H9 (cell line): ENCODE measurements at regions not wholly inside any gene's neighbourhood (a gene's known extent, or its start where the extent isn't known, plus 50 kb on each side); places are given as distances from the start of the nearest gene placed in this dataset.

ENCODE experiments used
- DNase-seq: peaks from one replicate; pipeline ENCODE4 v3.0.0-alpha.2; 2017
- H2AFZ ChIP-seq: one replicate; pipeline ENCODE4 v1.6.1; 2013; ENCODE audit warnings: mild to moderate bottlenecking, low read length, control low read depth, moderate library complexity
- H2AK5ac ChIP-seq: 2 replicates; pipeline ENCODE4 v1.6.1; 2013; ENCODE audit warnings: low read length, control low read depth, mixed read lengths; ENCODE audit not compliant: insufficient read length
- H2BK120ac ChIP-seq: one replicate; pipeline ENCODE4 v1.6.1; 2013; ENCODE audit warnings: low read depth, mild to moderate bottlenecking, low read length, control low read depth, inconsistent platforms; ENCODE audit not compliant: poor library complexity, severe bottlenecking
- H2BK12ac ChIP-seq: 2 replicates; pipeline ENCODE4 v1.6.1; 2013; ENCODE audit warnings: low read length, control low read depth, mixed read lengths, low read depth; ENCODE audit not compliant: insufficient read length
- H2BK15ac ChIP-seq: 2 replicates; pipeline ENCODE4 v1.6.1; 2013; ENCODE audit warnings: low read depth, low read length, control low read depth
- H2BK20ac ChIP-seq: one replicate; pipeline ENCODE4 v1.6.1; 2013; ENCODE audit warnings: low read depth, mild to moderate bottlenecking, low read length, control low read depth, inconsistent platforms; ENCODE audit not compliant: poor library complexity, severe bottlenecking
- H2BK5ac ChIP-seq: 2 replicates; pipeline ENCODE4 v1.6.1; 2013; ENCODE audit warnings: low read length, control low read depth, mixed read lengths; ENCODE audit not compliant: insufficient read length
- H3K14ac ChIP-seq: 2 replicates; pipeline ENCODE4 v1.6.1; 2013; ENCODE audit warnings: low read length, control low read depth; ENCODE audit not compliant: insufficient read depth
- H3K18ac ChIP-seq: 2 replicates; pipeline ENCODE4 v1.6.1; 2013; ENCODE audit warnings: low read depth, mild to moderate bottlenecking, mixed read lengths, low read length, control low read depth; ENCODE audit not compliant: insufficient read length
- H3K23ac ChIP-seq: 2 replicates; pipeline ENCODE4 v1.6.1; 2013; ENCODE audit warnings: low read length, control low read depth, mixed read lengths, low read depth; ENCODE audit not compliant: insufficient read length
- H3K23me2 ChIP-seq: 2 replicates; pipeline ENCODE4 v1.6.1; 2013; ENCODE audit warnings: low read depth, mild to moderate bottlenecking, mixed read lengths, low read length, control low read depth; ENCODE audit not compliant: insufficient read length, poor library complexity, severe bottlenecking
- H3K27ac ChIP-seq: 2 replicates; pipeline ENCODE4 v1.5.1; 2013; ENCODE audit warnings: low read length, control low read depth, mixed read lengths, low read depth; ENCODE audit not compliant: insufficient read length
- H3K27me3 ChIP-seq: 2 replicates; pipeline ENCODE4 v1.6.1; 2013; ENCODE audit warnings: low read length, control low read depth, inconsistent platforms; ENCODE audit not compliant: insufficient read depth
- H3K4ac ChIP-seq: 2 replicates; pipeline ENCODE4 v1.6.1; 2013; ENCODE audit warnings: low read depth, mild to moderate bottlenecking, control low read depth, inconsistent platforms, low read length, moderate library complexity
- H3K4me1 ChIP-seq: 2 replicates; pipeline ENCODE4 v1.6.1; 2013; ENCODE audit warnings: low read length, control low read depth, inconsistent platforms; ENCODE audit not compliant: insufficient read depth
- H3K4me2 ChIP-seq: 2 replicates; pipeline ENCODE4 v1.6.1; 2013; ENCODE audit warnings: low read length, control low read depth, mixed read lengths; ENCODE audit not compliant: insufficient read length, insufficient read depth
- H3K56ac ChIP-seq: 2 replicates; pipeline ENCODE4 v1.6.1; 2013; ENCODE audit warnings: low read depth, mild to moderate bottlenecking, mixed read lengths, low read length, control low read depth; ENCODE audit not compliant: insufficient read length
- H3K79me1 ChIP-seq: 2 replicates; pipeline ENCODE4 v1.6.1; 2013; ENCODE audit warnings: low read depth, mild to moderate bottlenecking, moderate library complexity, low read length, control low read depth, inconsistent platforms; ENCODE audit not compliant: insufficient read depth, poor library complexity, severe bottlenecking
- H3K79me2 ChIP-seq: 2 replicates; pipeline ENCODE4 v1.6.1; 2013; ENCODE audit warnings: low read length, control low read depth, inconsistent platforms; ENCODE audit not compliant: insufficient read depth
- H3K9ac ChIP-seq: 2 replicates; pipeline ENCODE4 v1.6.1; 2013; ENCODE audit warnings: low read length, control low read depth, mixed read lengths; ENCODE audit not compliant: insufficient read length; ENCODE audit errors: extremely low read depth
- H3K9me3 ChIP-seq: one replicate; pipeline ENCODE4 v1.6.1; 2013; ENCODE audit warnings: low read depth, low read length, inconsistent platforms; ENCODE audit not compliant: control insufficient read depth
- H3T11ph ChIP-seq: one replicate; pipeline ENCODE4 v1.6.1; 2013; ENCODE audit warnings: mild to moderate bottlenecking, low read length, control low read depth, inconsistent platforms
- H4K20me1 ChIP-seq: one replicate; pipeline ENCODE4 v1.6.1; 2013; ENCODE audit not compliant: control insufficient read depth, insufficient read length, insufficient read depth
- H4K5ac ChIP-seq: 2 replicates; pipeline ENCODE4 v1.6.1; 2013; ENCODE audit warnings: low read depth, mild to moderate bottlenecking, mixed read lengths, low read length, control low read depth; ENCODE audit not compliant: insufficient read length
- H4K8ac ChIP-seq: replicated peaks from 2 replicates; pipeline ENCODE4 v1.6.1; 2013; ENCODE audit warnings: low read length, control low read depth, mixed read lengths, low read depth; ENCODE audit not compliant: insufficient read length
- H4K91ac ChIP-seq: 2 replicates; pipeline ENCODE4 v1.6.1; 2013; ENCODE audit warnings: low read depth, mild to moderate bottlenecking, moderate library complexity, mixed read lengths, low read length, control low read depth; ENCODE audit not compliant: insufficient read length
- H3K27ac Mint-ChIP-seq, 3 experiments: 2 replicates in 2 of 3; 3 replicates in 1 of 3; pipeline ENCODE4 v1.8.0; 2020 to 2021; ENCODE audit warnings: mixed read lengths in 3 of 3, mild to moderate bottlenecking in 1 of 3, moderate library complexity in 1 of 3
- H3K27me3 Mint-ChIP-seq: 2 replicates; pipeline ENCODE4 v1.8.0; 2021; ENCODE audit warnings: low read depth, mild to moderate bottlenecking, moderate library complexity, mixed read lengths
- H3K36me3 Mint-ChIP-seq, 3 experiments: 2 replicates in 2 of 3; 3 replicates in 1 of 3; pipeline ENCODE4 v1.8.0; 2020 to 2021; ENCODE audit warnings: low read depth in 3 of 3, mixed read lengths in 3 of 3; ENCODE audit not compliant: insufficient read depth in 1 of 3
- H3K4me1 Mint-ChIP-seq, 2 experiments: 2 replicates each; pipeline ENCODE4 v1.8.0; 2020; ENCODE audit warnings: mixed read lengths in 2 of 2
- H3K4me3 Mint-ChIP-seq, 2 experiments: 2 replicates in 1 of 2; 3 replicates in 1 of 2; pipeline ENCODE4 v1.8.0; 2020 to 2021; ENCODE audit warnings: mild to moderate bottlenecking in 2 of 2, mixed read lengths in 2 of 2, moderate library complexity in 1 of 2
- H3K9me3 Mint-ChIP-seq, 2 experiments: 2 replicates in 1 of 2; 3 replicates in 1 of 2; pipeline ENCODE4 v1.8.0; 2020; ENCODE audit warnings: mild to moderate bottlenecking in 2 of 2, mixed read lengths in 2 of 2, moderate library complexity in 1 of 2
- WGBS: extraction: QIAGEN DNeasy Blood & Tissue Kit; methylation state at CpG from one replicate; pipeline ENCODE4 v1.1.7; 2013; ENCODE audit warnings: missing lambda C conversion rate, low lambda C conversion rate, mixed read lengths; ENCODE audit not compliant: insufficient read length; ENCODE audit errors: extremely low coverage; 5-methylcytosine and 5-hydroxymethylcytosine counted together
- TF ChIP-seq, protein P1 (sequence below): fragments of 200-600 bp; sonication (generic); conservative IDR thresholded peaks from 3 replicates; pipeline ENCODE4 v1.8.0; 2021; ENCODE audit warnings: antibody characterized with exemption, mild to moderate bottlenecking

DNA sequence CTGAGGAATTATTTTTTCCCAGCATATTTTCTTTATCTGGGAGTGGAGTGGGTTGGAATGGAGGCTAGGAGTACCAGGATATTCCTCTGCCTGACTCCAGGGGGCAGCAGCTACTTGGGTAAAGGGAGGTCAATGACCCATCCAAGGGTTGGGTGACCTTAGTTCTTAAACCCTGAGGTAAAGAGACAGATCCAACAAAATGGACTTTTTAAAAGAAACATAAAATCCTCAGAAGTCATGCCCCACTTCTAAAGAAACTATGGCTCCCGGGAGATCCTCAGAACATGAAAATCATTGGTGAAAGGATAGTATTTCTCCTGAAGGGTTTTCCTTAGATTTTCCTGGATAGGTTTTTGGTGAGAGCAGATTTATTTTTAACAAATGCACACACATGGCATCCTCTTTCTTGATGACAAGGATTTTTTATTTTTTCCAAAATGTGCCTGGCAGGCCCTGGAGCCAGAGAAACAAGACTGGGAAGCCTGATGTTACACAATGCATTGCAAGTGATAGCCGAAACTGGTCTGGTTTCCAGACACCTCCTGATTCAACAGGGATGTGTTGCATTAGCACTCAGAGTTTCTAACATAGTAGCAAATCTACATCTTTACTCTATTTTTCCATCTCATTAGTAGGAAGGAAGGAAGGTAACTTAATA is 240.9 kb upstream of the BTBD3 start:
- Histone ChIP-seq H3K9me3 (no peaks in the 10 kb centered on the region), H3K4ac (no peak overlapping the region), H3K27me3 (no peaks in the 10 kb centered on the region), H3T11ph (no peak overlapping the region), H4K5ac (no peak overlapping the region), H2AFZ (no peak overlapping the region), H2BK15ac (no peak overlapping the region), H3K4me1 (no peaks in the 10 kb centered on the region; the same call in 1 of the 2 replicates), H2AK5ac (no peak overlapping the region), H3K14ac (no peak overlapping the region), H3K23ac (no peak overlapping the region), H3K27ac (no peak overlapping the region), H2BK12ac (no peak overlapping the region), H3K23me2 (no peaks in the 10 kb centered on the region), H4K8ac (no peak overlapping the region), H4K91ac (no peak overlapping the region), H4K20me1 (no peaks in the 10 kb centered on the region), H3K56ac (no peak overlapping the region), H3K9ac (no peak overlapping the region), H2BK120ac (no peak overlapping the region), H3K79me2 (no peaks in the 10 kb centered on the region), H2BK5ac (no peak overlapping the region), H3K79me1 (no peaks in the 10 kb centered on the region), H3K18ac (no peak overlapping the region), H3K4me2 (no peak overlapping the region), H2BK20ac (no peak overlapping the region)
- WGBS, result no CpG with 5 or more reads among the region's 2 CpGs
- no peaks in the 10 kb centered on the region for H3K36me3 Mint-ChIP-seq
- peak; percentile 71 for DNase-seq
- TF ChIP-seq, protein P1, sequence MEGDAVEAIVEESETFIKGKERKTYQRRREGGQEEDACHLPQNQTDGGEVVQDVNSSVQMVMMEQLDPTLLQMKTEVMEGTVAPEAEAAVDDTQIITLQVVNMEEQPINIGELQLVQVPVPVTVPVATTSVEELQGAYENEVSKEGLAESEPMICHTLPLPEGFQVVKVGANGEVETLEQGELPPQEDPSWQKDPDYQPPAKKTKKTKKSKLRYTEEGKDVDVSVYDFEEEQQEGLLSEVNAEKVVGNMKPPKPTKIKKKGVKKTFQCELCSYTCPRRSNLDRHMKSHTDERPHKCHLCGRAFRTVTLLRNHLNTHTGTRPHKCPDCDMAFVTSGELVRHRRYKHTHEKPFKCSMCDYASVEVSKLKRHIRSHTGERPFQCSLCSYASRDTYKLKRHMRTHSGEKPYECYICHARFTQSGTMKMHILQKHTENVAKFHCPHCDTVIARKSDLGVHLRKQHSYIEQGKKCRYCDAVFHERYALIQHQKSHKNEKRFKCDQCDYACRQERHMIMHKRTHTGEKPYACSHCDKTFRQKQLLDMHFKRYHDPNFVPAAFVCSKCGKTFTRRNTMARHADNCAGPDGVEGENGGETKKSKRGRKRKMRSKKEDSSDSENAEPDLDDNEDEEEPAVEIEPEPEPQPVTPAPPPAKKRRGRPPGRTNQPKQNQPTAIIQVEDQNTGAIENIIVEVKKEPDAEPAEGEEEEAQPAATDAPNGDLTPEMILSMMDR, result peak; percentile 96
- H3K4me3 Mint-ChIP-seq, result no peak overlapping the region
- H3K4me1 Mint-ChIP-seq, result peaks cover 14 to 20% of the 10 kb centered on the region in 2 experiments
- H3K27me3 Mint-ChIP-seq, result 0 out of 2 replicates have a peak, but pooled peaks cover 4% of the 10 kb centered on the region
- no peaks in the 10 kb centered on the region for H3K9me3 Mint-ChIP-seq
- H3K27ac Mint-ChIP-seq, result no peak overlapping the region
